A204.1 (cell line): ENCODE measurements at regions not wholly inside any gene's neighbourhood (a gene's known extent, or its start where the extent isn't known, plus 50 kb on each side); places are given as distances from the start of the nearest gene placed in this dataset.
"Not testable (repeated sequence)": the region's sequence is repeated elsewhere in the genome, so short reads cannot be mapped to it uniquely, and the experiment has no call there.

ENCODE experiments used
- FAIRE-seq: peaks from 2 replicates; lab custom pipeline; 2012; peaks lifted over from hg19 to GRCh38; lab: Jason Lieb, UNC

GRCh38 chr16:66242672-66243071 lies 123.8 kb upstream of the CDH5 start:
- no peak for FAIRE-seq

GRCh38 chr16:66242206-66242605 lies 124.3 kb upstream of the CDH5 start:
- not testable (repeated sequence) for FAIRE-seq

- FAIRE-seq, result no peak
Observed at GRCh38 chr16:66240631-66241395, 125.7 kb upstream of the CDH5 start.

GRCh38 chr16:66240088-66240487 lies 126.4 kb upstream of the CDH5 start:
- FAIRE-seq, result no peak

- no peak for FAIRE-seq
Observed at GRCh38 chr16:66238696-66239095, 127.8 kb upstream of the CDH5 start.

- FAIRE-seq, result no peak
Observed at GRCh38 chr16:66236301-66236700, 130.2 kb upstream of the CDH5 start.

GRCh38 chr16:66231452-66232160 lies 134.9 kb upstream of the CDH5 start:
- no peak for FAIRE-seq

- no peak for FAIRE-seq
Observed at GRCh38 chr16:66229651-66230050, 136.8 kb upstream of the CDH5 start.

GRCh38 chr16:66228792-66229191 lies 137.7 kb upstream of the CDH5 start:
- FAIRE-seq, result no peak

GRCh38 chr16:66227766-66228530 lies 138.5 kb upstream of the CDH5 start:
- FAIRE-seq, result no peak

GRCh38 chr16:66226762-66227161 lies 139.7 kb upstream of the CDH5 start:
- no peak for FAIRE-seq

GRCh38 chr16:66225696-66226095 lies 140.8 kb upstream of the CDH5 start:
- no peak for FAIRE-seq

GRCh38 chr16:66224626-66225025 lies 141.9 kb upstream of the CDH5 start:
- no peak for FAIRE-seq

- no peak for FAIRE-seq
Observed at GRCh38 chr16:66224186-66224585, 142.3 kb upstream of the CDH5 start.

- no peak for FAIRE-seq
Observed at GRCh38 chr16:66223176-66223780, 143.2 kb upstream of the CDH5 start.

GRCh38 chr16:66222756-66223155 lies 143.7 kb upstream of the CDH5 start:
- FAIRE-seq, result no peak

- FAIRE-seq, result no peak
Observed at GRCh38 chr16:66220702-66221101, 145.8 kb upstream of the CDH5 start.

- no peak for FAIRE-seq
Observed at GRCh38 chr16:66219491-66219890, 147.0 kb upstream of the CDH5 start.

GRCh38 chr16:66212428-66212827 lies 154.1 kb upstream of the CDH5 start:
- FAIRE-seq, result no peak

- no peak for FAIRE-seq
Observed at GRCh38 chr16:66211651-66212050, 154.8 kb upstream of the CDH5 start.

GRCh38 chr16:66207883-66208265 lies 158.6 kb upstream of the CDH5 start:
- FAIRE-seq, result no peak

- FAIRE-seq, result no peak
Observed at GRCh38 chr16:66207139-66207882, 159.2 kb upstream of the CDH5 start.
